SK-N-SH treated with all-trans-retinoic acid at 6 μM for 48 hours (cell line): ENCODE measurements at regions not wholly inside any gene's neighbourhood (a gene's known extent, or its start where the extent isn't known, plus 50 kb on each side); places are given as distances from the start of the nearest gene placed in this dataset.

Experiments used
- RARB ChIP-seq: fragments of 250-450 bp; sonication (Bioruptor Pico); IDR thresholded peaks from 2 replicates; pipeline ENCODE4 v1.8.0; 2021; ENCODE audit warnings: mild to moderate bottlenecking, moderate library complexity
- ZFP3 ChIP-seq: fragments of 250-450 bp; sonication (Bioruptor Pico); IDR thresholded peaks from 2 replicates; pipeline ENCODE4 v1.5.0; 2020; ENCODE audit warnings: mild to moderate bottlenecking, moderate library complexity

DNA sequence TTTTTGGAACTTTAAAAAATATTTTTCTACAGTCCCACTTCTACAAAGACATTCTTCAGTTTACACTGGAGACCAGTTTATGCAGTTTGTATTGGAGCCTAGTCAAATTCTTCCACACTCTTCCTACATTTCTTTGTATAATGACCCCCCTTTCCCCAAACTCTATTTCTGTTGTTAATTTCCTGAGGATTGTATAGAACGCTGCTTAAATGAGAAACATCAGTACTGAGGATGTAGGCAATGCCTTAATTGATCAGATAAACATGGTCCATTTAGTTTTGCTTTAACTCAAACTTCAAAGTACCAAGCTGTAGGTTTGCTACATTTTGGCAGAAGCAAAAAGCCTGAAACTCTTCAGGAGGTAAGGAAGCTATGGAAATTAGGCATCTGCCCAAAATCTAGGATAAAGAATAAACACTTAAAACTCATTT, 155.5 kb downstream of the SLC7A11 start:
- TF ChIP-seq RARB (CRISPR knock-in tag): no peak
- TF ChIP-seq ZFP3: no peak
